ENCODE measurements at regions not wholly inside any gene's neighbourhood (a gene's known extent, or its start where the extent isn't known, plus 50 kb on each side); places are given as distances from the start of the nearest gene placed in this dataset.
"Not testable (repeated sequence)": the region's sequence is repeated elsewhere in the genome, so short reads cannot be mapped to it uniquely, and the experiment has no call there.

- no peak overlapping the region for H3K4me3 ChIP-seq
- 76 to 91% methylated on average over 1 of the region's 1 CpG for WGBS, 2 donors
- no peak overlapping the region for H3K27ac ChIP-seq
- TF ChIP-seq CTCF (IDR thresholded peaks at IDR 0.05) = no peak
- TF ChIP-seq EP300 (IDR thresholded peaks at IDR 0.05) = no peak
- TF ChIP-seq POLR2A (IDR thresholded peaks at IDR 0.05) = no peak
- TF ChIP-seq POLR2AphosphoS5 (IDR thresholded peaks at IDR 0.05) = no peak
- no peaks in the 10 kb centered on the region for H3K9me3 ChIP-seq
- H3K27me3 ChIP-seq = no peaks in the 10 kb centered on the region
- ATAC-seq (ENCODE audit: low FRiP score in 2 of 2) = peak in 1 of 2 donors; percentile 53
- H3K36me3 ChIP-seq = no peaks in the 10 kb centered on the region
- DNase-seq = no peak
- no peaks in the 10 kb centered on the region for H3K4me1 ChIP-seq
Observed at GRCh38 chr7:32661929-32662328, 166.6 kb downstream of the AVL9 start.

- Histone ChIP-seq H3K27ac (no peak overlapping the region), H3K9me3 (no peaks in the 10 kb centered on the region), H3K4me1 (no peaks in the 10 kb centered on the region), H3K36me3 (no peaks in the 10 kb centered on the region), H3K4me3 (no peak overlapping the region), H3K27me3 (no peaks in the 10 kb centered on the region)
- no peak for TF ChIP-seq EP300 (IDR thresholded peaks at IDR 0.05)
- DNase-seq (no peak), ATAC-seq (ENCODE audit: low FRiP score in 2 of 2) (no peak)
- WGBS, 2 donors = 54 to 74% methylated on average over 3 of the region's 3 CpGs
Observed at GRCh38 chr7:32661501-32661900, 166.2 kb downstream of the AVL9 start.

- no peak overlapping the region for H3K4me3 ChIP-seq
- no peaks in the 10 kb centered on the region for H3K27me3 ChIP-seq
- H3K36me3 ChIP-seq = no peaks in the 10 kb centered on the region
- H3K4me1 ChIP-seq = no peaks in the 10 kb centered on the region
- DNase-seq (no peak), ATAC-seq (ENCODE audit: low FRiP score in 2 of 2) (no peak)
- TF ChIP-seq POLR2AphosphoS5 (IDR thresholded peaks at IDR 0.05) = no peak
- TF ChIP-seq CTCF (IDR thresholded peaks at IDR 0.05) = no peak
- TF ChIP-seq EP300 (IDR thresholded peaks at IDR 0.05) = no peak
- no peak for TF ChIP-seq POLR2A (IDR thresholded peaks at IDR 0.05)
- H3K9me3 ChIP-seq = no peaks in the 10 kb centered on the region
- H3K27ac ChIP-seq = no peak overlapping the region
- WGBS, 2 donors = 44 to 48% methylated on average over 2 of the region's 2 CpGs
Observed at GRCh38 chr7:32660936-32661335, 165.6 kb downstream of the AVL9 start.

- Histone ChIP-seq H3K36me3 (no peaks in the 10 kb centered on the region), H3K4me3 (no peak overlapping the region), H3K27me3 (no peaks in the 10 kb centered on the region), H3K9me3 (no peaks in the 10 kb centered on the region), H3K27ac (no peak overlapping the region), H3K4me1 (no peaks in the 10 kb centered on the region)
- TF ChIP-seq EP300 (IDR thresholded peaks at IDR 0.05) (no peak), POLR2AphosphoS5 (IDR thresholded peaks at IDR 0.05) (no peak)
- 84 to 97% methylated on average over 9 of the region's 9 CpGs for WGBS, 2 donors
- DNase-seq (no peak), ATAC-seq (ENCODE audit: low FRiP score in 2 of 2) (no peak)
Observed at GRCh38 chr7:32659853-32660252, 164.6 kb downstream of the AVL9 start.

GRCh38 chr7:32658467-32658869 lies 163.2 kb downstream of the AVL9 start:
- no peak overlapping the region for H3K4me3 ChIP-seq
- no peaks in the 10 kb centered on the region for H3K9me3 ChIP-seq
- H3K27ac ChIP-seq = no peak overlapping the region
- ATAC-seq (ENCODE audit: low FRiP score in 2 of 2) (no peak), DNase-seq (no peak)
- 65 to 75% methylated on average over 2 of the region's 2 CpGs for WGBS, 2 donors
- TF ChIP-seq EP300 (IDR thresholded peaks at IDR 0.05) (no peak), CTCF (IDR thresholded peaks at IDR 0.05) (no peak), POLR2A (IDR thresholded peaks at IDR 0.05) (no peak), POLR2AphosphoS5 (IDR thresholded peaks at IDR 0.05) (no peak)
- H3K36me3 ChIP-seq = no peaks in the 10 kb centered on the region
- no peaks in the 10 kb centered on the region for H3K4me1 ChIP-seq
- H3K27me3 ChIP-seq = no peaks in the 10 kb centered on the region

- Histone ChIP-seq H3K4me1 (no peaks in the 10 kb centered on the region), H3K27me3 (no peaks in the 10 kb centered on the region), H3K36me3 (no peaks in the 10 kb centered on the region), H3K27ac (no peak overlapping the region), H3K9me3 (no peaks in the 10 kb centered on the region), H3K4me3 (no peak overlapping the region)
- ATAC-seq (ENCODE audit: low FRiP score in 2 of 2) (no peak), DNase-seq (no peak)
- 63 to 64% methylated on average over 7 of the region's 7 CpGs for WGBS, 2 donors
- no peak for TF ChIP-seq POLR2AphosphoS5 (IDR thresholded peaks at IDR 0.05)
- no peak for TF ChIP-seq EP300 (IDR thresholded peaks at IDR 0.05)
- TF ChIP-seq CTCF (IDR thresholded peaks at IDR 0.05) = no peak
- TF ChIP-seq POLR2A (IDR thresholded peaks at IDR 0.05) = no peak
Observed at GRCh38 chr7:32658034-32658433, 162.7 kb downstream of the AVL9 start.

- not testable (repeated sequence) for H3K9me3 ChIP-seq; H3K36me3 ChIP-seq; H3K4me1 ChIP-seq; H3K27me3 ChIP-seq; DNase-seq; H3K4me3 ChIP-seq; ATAC-seq (ENCODE audit: low FRiP score in 2 of 2); H3K27ac ChIP-seq
- 92 to 100% methylated on average over 1 of the region's 1 CpG for WGBS, 2 donors
Observed at GRCh38 chr7:32654549-32654948, 159.3 kb downstream of the AVL9 start.

- not testable (repeated sequence) for H3K27me3 ChIP-seq; H3K4me3 ChIP-seq; ATAC-seq (ENCODE audit: low FRiP score in 2 of 2); H3K9me3 ChIP-seq; DNase-seq; H3K4me1 ChIP-seq; H3K36me3 ChIP-seq; H3K27ac ChIP-seq
- 90 to 94% methylated on average over 1 of the region's 1 CpG for WGBS, 2 donors
Observed at GRCh38 chr7:32650356-32650755, 155.1 kb downstream of the AVL9 start.
